Keratinocyte (primary cell): ENCODE measurements at regions not wholly inside any gene's neighbourhood (a gene's known extent, or its start where the extent isn't known, plus 50 kb on each side); places are given as distances from the start of the nearest gene placed in this dataset.

Experiments used
- EZH2 ChIP-seq: IDR thresholded peaks from one replicate; pipeline ENCODE4 v1.6.1; 2012; ENCODE audit warnings: inconsistent platforms, mild to moderate bottlenecking, low read length, moderate library complexity
- TF ChIP-seq, protein P1 (sequence below), 3 experiments: IDR thresholded peaks in 1 of 3; conservative IDR thresholded peaks in 1 of 3; optimal IDR thresholded peaks in 1 of 3; 2 replicates in 2 of 3; 3 replicates in 1 of 3; pipeline versions ENCODE3 to v1.5.1; 2011; ENCODE audit warnings: low read length in 3 of 3, mild to moderate bottlenecking in 3 of 3, moderate library complexity in 2 of 3, control low read depth in 1 of 3, inconsistent platforms in 1 of 3; ENCODE audit not compliant: insufficient read depth in 2 of 3; ENCODE audit errors: extremely low read depth in 1 of 3

DNA sequence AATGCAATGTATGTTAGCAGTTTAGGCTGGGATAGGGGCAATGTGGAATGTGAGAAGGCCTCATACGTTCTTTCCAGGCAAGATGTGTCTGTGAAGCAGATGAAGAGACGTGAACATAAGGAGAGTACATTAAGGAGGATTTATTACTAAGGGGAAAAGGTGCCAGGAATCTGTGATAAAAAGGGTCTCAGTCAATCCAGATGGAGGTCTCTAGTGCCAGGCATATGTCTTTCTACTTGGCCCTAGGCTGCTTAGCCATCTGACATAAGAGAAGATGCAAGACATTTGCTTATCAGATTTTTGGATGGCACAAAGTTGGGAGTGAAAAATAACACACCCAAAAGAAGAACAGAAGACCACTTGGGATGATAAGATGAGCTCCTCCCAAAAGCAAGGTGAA lies 93.0 kb upstream of the PRKG2 start:
- TF ChIP-seq, protein P1, sequence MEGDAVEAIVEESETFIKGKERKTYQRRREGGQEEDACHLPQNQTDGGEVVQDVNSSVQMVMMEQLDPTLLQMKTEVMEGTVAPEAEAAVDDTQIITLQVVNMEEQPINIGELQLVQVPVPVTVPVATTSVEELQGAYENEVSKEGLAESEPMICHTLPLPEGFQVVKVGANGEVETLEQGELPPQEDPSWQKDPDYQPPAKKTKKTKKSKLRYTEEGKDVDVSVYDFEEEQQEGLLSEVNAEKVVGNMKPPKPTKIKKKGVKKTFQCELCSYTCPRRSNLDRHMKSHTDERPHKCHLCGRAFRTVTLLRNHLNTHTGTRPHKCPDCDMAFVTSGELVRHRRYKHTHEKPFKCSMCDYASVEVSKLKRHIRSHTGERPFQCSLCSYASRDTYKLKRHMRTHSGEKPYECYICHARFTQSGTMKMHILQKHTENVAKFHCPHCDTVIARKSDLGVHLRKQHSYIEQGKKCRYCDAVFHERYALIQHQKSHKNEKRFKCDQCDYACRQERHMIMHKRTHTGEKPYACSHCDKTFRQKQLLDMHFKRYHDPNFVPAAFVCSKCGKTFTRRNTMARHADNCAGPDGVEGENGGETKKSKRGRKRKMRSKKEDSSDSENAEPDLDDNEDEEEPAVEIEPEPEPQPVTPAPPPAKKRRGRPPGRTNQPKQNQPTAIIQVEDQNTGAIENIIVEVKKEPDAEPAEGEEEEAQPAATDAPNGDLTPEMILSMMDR (optimal IDR thresholded peaks at IDR 0.05 in 1 of 3, IDR thresholded peaks at IDR 0.05 in 1 of 3, conservative IDR thresholded peaks at IDR 0.05 in 1 of 3; ENCODE audit: extremely low read depth in 1 of 3, insufficient read depth in 2 of 3, low read length in 3 of 3), result no peak
- no peak for TF ChIP-seq EZH2
